ENCODE measurements at regions not wholly inside any gene's neighbourhood (a gene's known extent, or its start where the extent isn't known, plus 50 kb on each side); places are given as distances from the start of the nearest gene placed in this dataset.

GRCh38 chr1:55507578-55507931 is 292.4 kb upstream of the USP24 start:
- TF ChIP-seq POLR2A (IDR thresholded peaks at IDR 0.05) (no peak), CTCF (IDR thresholded peaks at IDR 0.05) (no peak), EP300 (IDR thresholded peaks at IDR 0.05) (no peak)
- Histone ChIP-seq H3K27ac (no peak overlapping the region), H3K4me1 (ENCODE audit: insufficient read depth) (peaks cover 7% of the 10 kb centered on the region), H3K4me3 (no peak overlapping the region), H3K9me3 (no peaks in the 10 kb centered on the region), H3K27me3 (no peaks in the 10 kb centered on the region), H3K36me3 (no peaks in the 10 kb centered on the region)
- intact Hi-C loops (cut with DNase I), result no loop called here
- no peak for DNase-seq
- WGBS, 3 donors, result 93 to 96% (median 94%) methylated on average over 2 of the region's 2 CpGs

- no peak overlapping the region for H3K4me3 ChIP-seq
- TF ChIP-seq CTCF (IDR thresholded peaks at IDR 0.05) (no peak), POLR2A (IDR thresholded peaks at IDR 0.05) (no peak), EP300 (IDR thresholded peaks at IDR 0.05) (no peak)
- peaks cover 7% of the 10 kb centered on the region for H3K4me1 ChIP-seq (ENCODE audit: insufficient read depth)
- H3K27ac ChIP-seq, result no peak overlapping the region
- DNase-seq, result no peak
- H3K27me3 ChIP-seq, result no peaks in the 10 kb centered on the region
- no peaks in the 10 kb centered on the region for H3K9me3 ChIP-seq
- WGBS, 3 donors, result 77 to 84% (median 78%) methylated on average over 6 of the region's 6 CpGs
- no peaks in the 10 kb centered on the region for H3K36me3 ChIP-seq
- intact Hi-C loops (cut with DNase I), result no loop called here
Measured at GRCh38 chr1:55506740-55507577, 291.8 kb upstream of the USP24 start.

- no peaks in the 10 kb centered on the region for H3K36me3 ChIP-seq
- TF ChIP-seq EP300 (IDR thresholded peaks at IDR 0.05), result no peak
- no peak for TF ChIP-seq POLR2A (IDR thresholded peaks at IDR 0.05)
- no peak for TF ChIP-seq CTCF (IDR thresholded peaks at IDR 0.05)
- intact Hi-C loops (cut with DNase I), result no loop called here
Measured at GRCh38 chr1:55505326-55505725, 290.2 kb upstream of the USP24 start.

GRCh38 chr1:55504306-55504731 is 289.2 kb upstream of the USP24 start:
- H3K4me1 ChIP-seq (ENCODE audit: insufficient read depth), result peaks cover 7% of the 10 kb centered on the region
- 70 to 82% (median 76%) methylated on average over 4 of the region's 4 CpGs for WGBS, 3 donors
- TF ChIP-seq CTCF (IDR thresholded peaks at IDR 0.05), result no peak
- TF ChIP-seq EP300 (IDR thresholded peaks at IDR 0.05), result no peak
- H3K9me3 ChIP-seq, result no peaks in the 10 kb centered on the region
- no peaks in the 10 kb centered on the region for H3K36me3 ChIP-seq
- no peak for DNase-seq
- no peak overlapping the region for H3K27ac ChIP-seq
- H3K4me3 ChIP-seq, result no peak overlapping the region
- no peaks in the 10 kb centered on the region for H3K27me3 ChIP-seq
- intact Hi-C loops (cut with DNase I), result no loop called here

More at GRCh38 chr1:55505326-55505725, 290.2 kb upstream of the USP24 start:
- Histone ChIP-seq H3K27ac (no peak overlapping the region), H3K4me3 (no peak overlapping the region), H3K4me1 (ENCODE audit: insufficient read depth) (peaks cover 7% of the 10 kb centered on the region), H3K27me3 (no peaks in the 10 kb centered on the region), H3K9me3 (no peaks in the 10 kb centered on the region)
- no peak for DNase-seq

All from ovary (tissue), 7 donors.